Cardiac muscle cell (in vitro differentiated cells and primary cell): ENCODE measurements at regions not wholly inside any gene's neighbourhood (a gene's known extent, or its start where the extent isn't known, plus 50 kb on each side); places are given as distances from the start of the nearest gene placed in this dataset.

Source experiments
- DNase-seq, 2 donors: peaks; one replicate each; pipeline versions ENCODE4 v3.0.0 to v3.0.0-alpha.2; 2010 to 2017; ENCODE audit warnings: low read depth in 1 of 2, low spot score in 1 of 2
- H3K27ac ChIP-seq: fragments of 200-600 bp; sonication (generic); 2 replicates; pipeline ENCODE4 v1.5.1; 2016
- H3K27me3 ChIP-seq: fragments of 200-600 bp; sonication (generic); 2 replicates; pipeline ENCODE4 v1.6.0; 2016; ENCODE audit warnings: control low read depth
- H3K36me3 ChIP-seq: fragments of 200-600 bp; sonication (generic); 2 replicates; pipeline ENCODE4 v1.5.1; 2016; ENCODE audit warnings: control low read depth
- H3K4me1 ChIP-seq: fragments of 200-600 bp; sonication (generic); 2 replicates; pipeline ENCODE4 v1.8.1; 2017; ENCODE audit warnings: low read depth, mild to moderate bottlenecking, mixed run types
- H3K4me3 ChIP-seq: fragments of 200-600 bp; sonication (generic); 2 replicates; pipeline ENCODE4 v1.5.1; 2016; ENCODE audit warnings: mild to moderate bottlenecking
- H3K9me3 ChIP-seq: fragments of 200-600 bp; sonication (generic); 2 replicates; pipeline ENCODE4 v1.5.1; 2017; ENCODE audit warnings: low read depth, mild to moderate bottlenecking, control low read depth
- CTCF ChIP-seq: IDR thresholded peaks from 2 replicates; pipeline ENCODE4 v1.5.1; 2012; ENCODE audit warnings: low read depth, mild to moderate bottlenecking, low read length

- no peak for TF ChIP-seq CTCF
Measured at GRCh38 chr20:46802722-46803121, 91.9 kb upstream of the EYA2 start.

GRCh38 chr20:46803123-46804020 lies 91.3 kb upstream of the EYA2 start:
- Histone ChIP-seq H3K4me3 (no peak overlapping the region), H3K27ac (no peak overlapping the region), H3K36me3 (no peaks in the 10 kb centered on the region), H3K9me3 (no peaks in the 10 kb centered on the region), H3K27me3 (no peaks in the 10 kb centered on the region), H3K4me1 (no peaks in the 10 kb centered on the region)
- no peak for DNase-seq
- TF ChIP-seq CTCF: no peak

More at GRCh38 chr20:46802722-46803121, 91.9 kb upstream of the EYA2 start:
- Histone ChIP-seq H3K36me3 (no peaks in the 10 kb centered on the region), H3K4me1 (no peaks in the 10 kb centered on the region), H3K27me3 (no peaks in the 10 kb centered on the region), H3K4me3 (no peak overlapping the region), H3K9me3 (no peaks in the 10 kb centered on the region), H3K27ac (no peak overlapping the region)
- no peak for DNase-seq

- H3K27me3 ChIP-seq: no peaks in the 10 kb centered on the region
- no peak for DNase-seq
- H3K36me3 ChIP-seq: no peaks in the 10 kb centered on the region
- no peak overlapping the region for H3K4me3 ChIP-seq
- H3K27ac ChIP-seq: no peak overlapping the region
- TF ChIP-seq CTCF: no peak
- H3K4me1 ChIP-seq: no peaks in the 10 kb centered on the region
- H3K9me3 ChIP-seq: no peaks in the 10 kb centered on the region
Measured at GRCh38 chr20:46804126-46804525, 90.5 kb upstream of the EYA2 start.

GRCh38 chr20:46805836-46806235 lies 88.8 kb upstream of the EYA2 start:
- no peaks in the 10 kb centered on the region for H3K9me3 ChIP-seq
- no peak overlapping the region for H3K27ac ChIP-seq
- no peak overlapping the region for H3K4me3 ChIP-seq
- H3K4me1 ChIP-seq: no peaks in the 10 kb centered on the region
- DNase-seq: no peak
- H3K36me3 ChIP-seq: no peaks in the 10 kb centered on the region
- peaks cover 4% of the 10 kb centered on the region for H3K27me3 ChIP-seq
- TF ChIP-seq CTCF: no peak

GRCh38 chr20:46807998-46808397 lies 86.6 kb upstream of the EYA2 start:
- no peak for TF ChIP-seq CTCF
- H3K9me3 ChIP-seq: no peaks in the 10 kb centered on the region
- no peak for DNase-seq
- no peak overlapping the region for H3K27ac ChIP-seq
- H3K4me1 ChIP-seq: no peaks in the 10 kb centered on the region
- H3K27me3 ChIP-seq: peaks cover 18% of the 10 kb centered on the region
- no peak overlapping the region for H3K4me3 ChIP-seq
- no peaks in the 10 kb centered on the region for H3K36me3 ChIP-seq
